ENCODE measurements at regions not wholly inside any gene's neighbourhood (a gene's known extent, or its start where the extent isn't known, plus 50 kb on each side); places are given as distances from the start of the nearest gene placed in this dataset.

DNA sequence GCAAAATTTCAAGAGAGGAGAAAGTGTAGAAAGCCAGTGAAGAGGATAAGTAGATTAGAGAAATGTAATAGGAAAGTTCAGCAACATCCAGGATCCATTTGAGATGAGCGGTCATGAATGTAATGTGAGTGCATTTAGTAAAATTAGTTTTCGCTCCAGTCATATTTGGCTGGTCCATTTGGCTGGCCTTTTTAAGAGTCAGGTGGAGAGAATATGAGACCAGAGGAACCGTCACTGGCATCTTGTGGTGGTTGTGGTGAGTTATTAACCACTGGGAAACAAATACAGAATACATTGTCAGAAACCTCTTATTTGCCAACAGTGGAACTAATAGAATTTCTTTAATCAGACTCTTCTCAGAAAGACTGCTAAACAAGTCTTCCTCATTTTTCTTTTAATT is 1064.3 kb upstream of the CDH2 start:
- FAIRE-seq (no peak), DNase-seq (ENCODE audit: low read depth in 1 of 2, low spot score in 2 of 2) (no peak)
- Histone ChIP-seq H4K5ac (ENCODE audit: insufficient read length, low read depth, low read length) (no peak overlapping the region), H4K91ac (replicated peaks; ENCODE audit: insufficient read length, low read length) (no peak overlapping the region), H3K4me1 (replicated peaks in 1 of 4; ENCODE audit: control insufficient read depth in 3 of 4, insufficient read depth in 4 of 4, low read length in 3 of 4) (no peaks in the 10 kb centered on the region), H2BK120ac (replicated peaks; ENCODE audit: low read depth, low read length) (no peak overlapping the region), H3K27me3 (replicated peaks in 1 of 4; ENCODE audit: control insufficient read depth in 3 of 4, extremely low read depth in 1 of 4, insufficient read depth in 3 of 4, low read length in 3 of 4) (no peaks in the 10 kb centered on the region), H3K4ac (replicated peaks; ENCODE audit: insufficient read length, low read depth, low read length) (no peak overlapping the region), H4K8ac (ENCODE audit: extremely low read depth, insufficient read depth, low read length) (no peak overlapping the region), H4K20me1 (replicated peaks in 1 of 2; ENCODE audit: control insufficient read depth in 1 of 2, insufficient read depth in 2 of 2, low read length in 2 of 2) (no peaks in the 10 kb centered on the region), H3K9me3 (ENCODE audit: insufficient read depth in 2 of 2, low read depth in 1 of 2, low read length in 1 of 2) (peaks cover 0 to 5% of the 10 kb centered on the region in 2 experiments; a peak in 1 of 4 replicates), H3K23ac (ENCODE audit: insufficient read length) (no peak overlapping the region), H2BK12ac (ENCODE audit: low read depth, low read length) (no peak overlapping the region), H3K14ac (ENCODE audit: insufficient read length) (no peak overlapping the region), H3K4me2 (ENCODE audit: insufficient read depth in 1 of 2, low read depth in 2 of 2, low read length in 2 of 2) (no peak overlapping the region), H2AK5ac (ENCODE audit: low read depth, low read length) (no peak overlapping the region), H3K79me2 (ENCODE audit: control insufficient read depth in 1 of 2, insufficient read depth in 2 of 2, low read length in 2 of 2) (no peaks in the 10 kb centered on the region), H3K79me1 (ENCODE audit: low read depth, low read length) (no peaks in the 10 kb centered on the region), H3K18ac (ENCODE audit: extremely low read depth, low read length) (no peak overlapping the region), H3K4me3 (ENCODE audit: extremely low read depth in 1 of 4, insufficient read depth in 2 of 4, low read depth in 3 of 4, low read length in 4 of 4) (no peak overlapping the region), H3K23me2 (ENCODE audit: low read depth, low read length) (no peaks in the 10 kb centered on the region), H2BK15ac (ENCODE audit: low read length) (no peak overlapping the region), H2BK5ac (ENCODE audit: low read depth, low read length) (no peak overlapping the region), H2AFZ (ENCODE audit: low read length) (no peak overlapping the region), H2BK20ac (ENCODE audit: low read length) (no peak overlapping the region), H3K27ac (ENCODE audit: low read depth, low read length) (no peak overlapping the region), H3K36me3 (ENCODE audit: control insufficient read depth in 2 of 4, insufficient read depth in 4 of 4, low read length in 3 of 4) (no peaks in the 10 kb centered on the region), H3K56ac (replicated peaks; ENCODE audit: insufficient read length, low read depth, low read length) (no peak overlapping the region), H3K9ac (replicated peaks in 1 of 4; ENCODE audit: extremely low read depth in 1 of 4, low read depth in 3 of 4, low read length in 3 of 4) (no peak overlapping the region)
- CTCF ChIA-PET (ENCODE audit: partially characterized antibody) = no interaction called here
- POLR2A ChIA-PET (ENCODE audit: partially characterized antibody) = no interaction called here
- 91% methylated on average over 3 of the region's 3 CpGs; no CpG with 5 or more reads in 1 of the 2 experiments for WGBS, 2 experiments (ENCODE audit: extremely low coverage in 1 of 2, insufficient coverage in 1 of 2, insufficient read length in 1 of 2, insufficient replicate concordance in 2 of 2, low coverage in 1 of 2, low lambda C conversion rate in 2 of 2, missing lambda C conversion rate in 1 of 2)
- TF ChIP-seq SP1 (IDR thresholded peaks at IDR 0.05; ENCODE audit: low read depth, low read length) (no peak), TAF7 (optimal IDR thresholded peaks at IDR 0.05; ENCODE audit: borderline replicate concordance, low read depth, low read length) (no peak), CEBPB (IDR thresholded peaks at IDR 0.05; ENCODE audit: low read depth, low read length) (no peak), PHF8 (conservative IDR thresholded peaks at IDR 0.05; ENCODE audit: low read depth, low read length) (no peak), KDM4A (IDR thresholded peaks at IDR 0.05; ENCODE audit: low read depth, low read length, severe bottlenecking) (no peak), CBX5 (IDR thresholded peaks at IDR 0.05; ENCODE audit: low read depth, low read length) (no peak), POLR2AphosphoS5 (IDR thresholded peaks at IDR 0.05; ENCODE audit: low read depth, low read length) (no peak), TBP (IDR thresholded peaks at IDR 0.05; ENCODE audit: low read depth, low read length) (no peak), GABPA (IDR thresholded peaks at IDR 0.05; ENCODE audit: borderline replicate concordance, insufficient read depth, low read length) (no peak), KDM5A (IDR thresholded peaks at IDR 0.05; ENCODE audit: low read length) (no peak), NANOG (IDR thresholded peaks at IDR 0.05; ENCODE audit: insufficient read depth, low read depth, low read length, poor library complexity, severe bottlenecking) (no peak), KDM1A (IDR thresholded peaks at IDR 0.05; ENCODE audit: borderline replicate concordance, low read length) (no peak), TAF1 (IDR thresholded peaks at IDR 0.05; ENCODE audit: low read depth, low read length) (no peak), TEAD4 (IDR thresholded peaks at IDR 0.05; ENCODE audit: low read depth, low read length) (no peak), BACH1 (IDR thresholded peaks at IDR 0.05; ENCODE audit: low read length) (no peak), HDAC6 (IDR thresholded peaks at IDR 0.05; ENCODE audit: low read depth, low read length) (no peak), CHD2 (IDR thresholded peaks at IDR 0.05; ENCODE audit: low read length) (no peak)
